SK-N-SH (cell line): ENCODE measurements at regions not wholly inside any gene's neighbourhood (a gene's known extent, or its start where the extent isn't known, plus 50 kb on each side); places are given as distances from the start of the nearest gene placed in this dataset.

Experiments
- CTCF ChIP-seq: fragments of 200-600 bp; sonication (generic); IDR thresholded peaks from 2 replicates; pipeline ENCODE4 v1.6.1; 2017; ENCODE audit warnings: antibody characterized with exemption, mild to moderate bottlenecking, moderate library complexity
- TAF1 ChIP-seq: IDR thresholded peaks from 2 replicates; pipeline ENCODE4 v1.6.1; 2012; ENCODE audit warnings: low read depth, mild to moderate bottlenecking, low read length, moderate library complexity, borderline replicate concordance

GRCh38 chr3:16040991-16041390 is 133.5 kb upstream of the GALNT15 start:
- TF ChIP-seq CTCF = no peak
- no peak for TF ChIP-seq TAF1
